Kidney (tissue), 13 donors: ENCODE measurements at regions not wholly inside any gene's neighbourhood (a gene's known extent, or its start where the extent isn't known, plus 50 kb on each side); places are given as distances from the start of the nearest gene placed in this dataset.

Experiments used
- DNase-seq, 5 donors: peaks; one replicate each; pipeline ENCODE4 v3.0.0-alpha.2; 2013 to 2020
- FAIRE-seq: peaks from 2 replicates; lab custom pipeline; 2012; peaks lifted over from hg19 to GRCh38; lab: Jason Lieb, UNC
- H3K27ac ChIP-seq, 2 donors: one replicate each; pipeline ENCODE4 v1.7.0; 2013; ENCODE audit warnings: low read depth in 2 of 2, low read length in 2 of 2, inconsistent platforms in 1 of 2
- H3K27me3 ChIP-seq: one replicate; pipeline ENCODE4 v1.7.1; 2013; ENCODE audit warnings: low read length, inconsistent platforms; ENCODE audit not compliant: control insufficient read depth, insufficient read depth
- H3K36me3 ChIP-seq, 3 donors: one replicate each; pipeline versions ENCODE4 v1.7.0 to v1.7.1; 2013; ENCODE audit warnings: low read length in 3 of 3, control low read depth in 1 of 3, inconsistent platforms in 1 of 3; ENCODE audit not compliant: insufficient read depth in 3 of 3, control insufficient read depth in 2 of 3
- H3K4me1 ChIP-seq, 3 donors: one replicate each; pipeline versions ENCODE4 v1.7.0 to v1.7.1; 2013; ENCODE audit warnings: low read length in 3 of 3, inconsistent platforms in 1 of 3, low read depth in 1 of 3; ENCODE audit not compliant: control insufficient read depth in 2 of 3, insufficient read depth in 2 of 3
- H3K4me3 ChIP-seq, 3 donors: one replicate each; pipeline versions ENCODE4 v1.7.0 to v1.8.1; 2013; ENCODE audit warnings: low read length in 3 of 3, control low read depth in 1 of 3, inconsistent platforms in 1 of 3
- H3K9ac ChIP-seq, 3 donors: one replicate each; pipeline versions ENCODE4 v1.7.0 to v1.7.1; 2013; ENCODE audit warnings: low read length in 3 of 3, control low read depth in 1 of 3, inconsistent platforms in 1 of 3
- H3K9me3 ChIP-seq, 3 donors: one replicate each; pipeline versions ENCODE4 v1.7.0 to v1.7.1; 2013; ENCODE audit warnings: low read length in 3 of 3, control low read depth in 1 of 3, inconsistent platforms in 1 of 3; ENCODE audit not compliant: control insufficient read depth in 2 of 3, insufficient read depth in 1 of 3
- CTCF ChIP-seq: IDR thresholded peaks from 3 replicates; pipeline ENCODE4 v1.5.1; 2012; ENCODE audit warnings: mild to moderate bottlenecking, moderate library complexity, borderline replicate concordance; ENCODE audit not compliant: insufficient read depth; ENCODE audit errors: extremely low read depth
- intact Hi-C: fragments of 100-400 bp; cut with DNase I; formaldehyde crosslinking; loops from one replicate; pipeline ENCODE4 v1.11.1; 2022
- donor health status: control.
- donor health status: control.
- donor health status: control.
- donor health status: control.
- donor health status: control.
- donor health status: DM: yes; HTN: yes; CAD: no.
- donor health status: Normal renal cell carcinoma (clear cell type).

- Histone ChIP-seq H3K9ac (peak overlapping the region in 2 of 3 donors; percentile 23 to 69), H3K27me3 (no peaks in the 10 kb centered on the region), H3K27ac (peak overlapping the region; percentile 76 to 85), H3K36me3 (no peaks in the 10 kb centered on the region), H3K4me3 (peak overlapping the region; percentile 33 to 61 (median 59)), H3K9me3 (peaks cover 0 to 2% (median 0%) of the 10 kb centered on the region in 3 donors), H3K4me1 (peaks cover 3 to 12% (median 6%) of the 10 kb centered on the region in 3 donors)
- DNase-seq (peak in 2 of 5 donors; percentile 37 to 61), FAIRE-seq (no peak)
- intact Hi-C loops: no loop called here
- no peak for TF ChIP-seq CTCF
These were observed 73.4 kb upstream of the BOD1 start for GRCh38 chr5:173689737-173690360.

DNA sequence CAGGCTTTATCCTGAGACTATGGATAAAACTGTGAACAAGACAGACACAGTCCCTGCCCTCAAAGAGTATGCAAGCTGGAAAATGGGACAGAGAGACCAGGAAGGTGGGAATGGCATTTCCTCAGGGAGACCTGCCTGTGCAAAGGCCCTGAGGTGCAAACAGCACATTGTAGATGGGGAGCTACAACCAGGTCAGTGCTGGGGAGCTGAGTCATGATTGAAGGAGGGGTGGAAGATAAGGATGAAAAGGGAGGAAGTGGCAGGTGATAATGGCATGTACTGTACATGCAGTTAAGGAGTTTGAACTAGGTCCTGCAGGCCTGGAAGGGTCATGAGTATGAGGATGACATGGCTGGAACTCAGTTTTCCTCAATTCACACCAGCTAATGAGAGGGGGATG, 75.5 kb upstream of the BOD1 start:
- Histone ChIP-seq H3K9me3 (peaks cover 0 to 2% (median 0%) of the 10 kb centered on the region in 3 donors), H3K4me1 (peaks cover 3 to 12% (median 6%) of the 10 kb centered on the region in 3 donors), H3K4me3 (no peak overlapping the region), H3K36me3 (no peaks in the 10 kb centered on the region), H3K27me3 (no peaks in the 10 kb centered on the region), H3K27ac (no peak overlapping the region), H3K9ac (no peak overlapping the region)
- DNase-seq: no peak
- intact Hi-C loops: no loop called here
- no peak for FAIRE-seq
- TF ChIP-seq CTCF: no peak

DNA sequence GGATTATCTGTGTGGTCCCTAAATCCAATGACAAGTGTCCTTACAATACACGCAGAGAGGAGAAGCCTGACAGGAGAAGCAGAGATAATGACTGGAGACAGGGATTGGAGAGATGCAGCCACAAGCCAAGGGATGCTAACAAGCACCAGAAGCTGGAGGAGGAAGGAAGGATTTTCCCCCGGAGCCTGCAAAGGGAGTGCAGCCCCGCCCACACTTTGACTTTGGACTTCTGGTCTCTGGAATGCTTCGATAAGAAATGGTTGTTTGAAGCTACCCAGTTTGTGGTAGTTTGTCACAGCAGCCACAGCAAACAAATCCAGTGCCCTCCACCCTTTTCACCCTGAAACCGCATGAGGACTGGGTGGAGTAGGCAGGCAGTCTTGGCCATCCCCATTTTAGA, 77.2 kb upstream of the BOD1 start:
- H3K36me3 ChIP-seq: no peaks in the 10 kb centered on the region
- peaks cover 2 to 12% (median 5%) of the 10 kb centered on the region in 3 donors for H3K4me1 ChIP-seq
- no peak overlapping the region for H3K4me3 ChIP-seq
- intact Hi-C loops: no loop called here
- H3K27me3 ChIP-seq: no peaks in the 10 kb centered on the region
- TF ChIP-seq CTCF: no peak
- H3K9ac ChIP-seq: no peak overlapping the region
- FAIRE-seq: no peak
- no peak overlapping the region for H3K27ac ChIP-seq
- H3K9me3 ChIP-seq: peaks cover 0 to 2% (median 0%) of the 10 kb centered on the region in 3 donors
- peak in 1 of 5 donors; percentile 27 for DNase-seq
